Hematopoietic multipotent progenitor cell (in vitro differentiated cells): ENCODE measurements at regions not wholly inside any gene's neighbourhood (a gene's known extent, or its start where the extent isn't known, plus 50 kb on each side); places are given as distances from the start of the nearest gene placed in this dataset.
"Not testable (repeated sequence)": the region's sequence is repeated elsewhere in the genome, so short reads cannot be mapped to it uniquely, and the experiment has no call there.

Experiments used
- DNase-seq, 3 donors: peaks; one replicate each; pipeline ENCODE4 v3.0.0-alpha.2; 2011 to 2015; ENCODE audit warnings: low read depth in 2 of 3, low spot score in 2 of 3

- no peak for DNase-seq
Observed at GRCh38 chr16:9014389-9014788, 50.7 kb upstream of the USP7 start.

DNA sequence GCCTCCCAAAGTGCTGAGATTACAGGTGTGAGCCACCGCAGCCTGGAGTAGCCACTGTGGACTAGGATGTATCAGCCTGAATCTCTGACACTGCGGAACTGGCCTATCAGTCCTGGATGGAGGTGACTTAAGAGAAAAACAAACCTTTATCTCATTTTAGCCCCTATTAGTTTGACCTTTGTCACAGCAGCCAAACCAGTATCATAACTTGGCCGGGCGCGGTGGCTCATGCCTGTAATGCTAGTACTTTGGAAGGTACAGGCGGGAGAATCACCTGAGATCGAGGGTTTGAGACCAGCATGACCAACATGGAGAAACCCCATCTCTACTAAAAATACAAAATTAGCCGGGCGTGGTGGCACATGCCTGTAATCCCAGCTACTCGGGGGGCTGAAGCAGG is 51.8 kb upstream of the USP7 start:
- no peak for DNase-seq

DNA sequence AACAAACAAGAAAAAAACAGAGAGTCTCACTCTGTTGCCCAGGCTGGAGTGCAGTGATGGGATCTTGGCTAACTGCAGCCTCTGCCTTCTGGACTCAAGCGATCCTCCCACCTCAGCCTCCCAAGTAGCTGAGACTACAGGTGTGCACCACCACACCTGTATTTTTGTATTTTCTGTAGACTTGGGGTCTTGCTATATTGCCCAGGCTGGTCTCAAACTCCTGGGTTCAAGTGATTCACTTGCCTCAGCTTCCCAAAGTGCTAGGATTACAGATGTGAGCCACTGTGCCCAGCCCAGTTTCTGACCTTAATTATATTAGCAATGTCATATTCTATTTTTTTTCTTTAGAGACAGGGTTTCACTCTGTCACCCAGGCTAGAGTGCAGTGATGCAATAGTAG is 52.3 kb upstream of the USP7 start:
- not testable (repeated sequence) for DNase-seq

- peak in 1 of 3 donors; percentile 23 for DNase-seq
Observed at GRCh38 chr16:9016824-9017223, 53.1 kb upstream of the USP7 start.

DNA sequence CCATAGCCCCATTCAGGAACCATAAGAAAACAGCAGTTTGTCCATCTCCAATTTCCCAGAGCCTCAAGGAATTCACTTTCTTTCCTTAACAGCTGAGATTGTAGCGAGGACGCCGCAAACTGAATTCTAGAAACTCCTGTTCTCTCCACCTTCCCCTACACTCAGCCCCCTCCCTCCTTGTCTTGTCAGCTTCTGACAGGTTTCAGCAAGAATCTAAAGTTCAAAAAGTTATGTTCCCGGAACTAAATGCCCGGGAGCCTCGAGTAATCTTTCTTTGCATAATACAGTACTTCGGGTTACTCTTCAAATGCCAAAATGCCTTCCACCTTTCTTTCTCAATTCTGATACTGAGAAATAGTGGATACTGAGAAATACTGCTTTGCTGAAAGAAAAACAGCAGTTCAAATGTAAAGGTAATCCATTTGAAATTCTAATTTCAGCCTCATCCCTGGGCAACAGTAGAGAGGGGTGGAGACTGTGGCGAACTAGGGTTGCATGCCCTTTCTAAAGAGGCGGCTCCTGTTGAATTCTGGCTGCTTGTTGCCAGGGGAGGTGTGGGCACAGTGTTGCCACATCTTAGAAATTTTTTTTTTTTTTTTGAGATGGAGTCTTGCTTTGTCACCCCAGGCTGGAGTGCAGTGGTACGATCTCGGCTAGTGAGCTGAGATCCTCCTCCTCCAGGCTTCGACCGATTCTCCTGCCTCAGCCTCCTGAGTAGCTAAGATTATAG is 63.5 kb upstream of the USP7 start:
- DNase-seq, result no peak

GRCh38 chr16:9028491-9028890 is 63.0 kb upstream of the HAPSTR1 start:
- DNase-seq, result not testable (repeated sequence)

DNA sequence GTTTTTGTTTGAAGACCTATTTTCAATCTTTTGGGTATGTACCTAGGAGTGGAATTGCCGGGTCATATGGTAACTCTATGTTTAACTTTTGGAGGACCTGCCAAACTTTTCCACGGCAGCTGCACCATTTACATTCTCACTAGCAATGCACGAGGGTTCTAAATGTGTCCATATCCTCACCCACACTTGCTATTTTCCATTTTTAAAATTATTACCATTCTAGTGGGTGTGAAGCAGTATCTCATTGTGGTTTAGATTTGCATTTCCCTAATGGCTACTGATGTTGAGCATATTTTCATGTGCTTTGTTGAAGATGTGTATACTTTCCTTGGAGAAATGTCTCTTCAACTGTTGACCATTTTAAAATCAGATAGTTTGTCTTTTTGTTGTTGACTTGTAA is 60.3 kb upstream of the HAPSTR1 start:
- DNase-seq, result no peak

- peak in 2 of 3 donors; percentile 32 to 48 for DNase-seq
Observed at GRCh38 chr16:9033125-9033830, 58.2 kb upstream of the HAPSTR1 start.

DNA sequence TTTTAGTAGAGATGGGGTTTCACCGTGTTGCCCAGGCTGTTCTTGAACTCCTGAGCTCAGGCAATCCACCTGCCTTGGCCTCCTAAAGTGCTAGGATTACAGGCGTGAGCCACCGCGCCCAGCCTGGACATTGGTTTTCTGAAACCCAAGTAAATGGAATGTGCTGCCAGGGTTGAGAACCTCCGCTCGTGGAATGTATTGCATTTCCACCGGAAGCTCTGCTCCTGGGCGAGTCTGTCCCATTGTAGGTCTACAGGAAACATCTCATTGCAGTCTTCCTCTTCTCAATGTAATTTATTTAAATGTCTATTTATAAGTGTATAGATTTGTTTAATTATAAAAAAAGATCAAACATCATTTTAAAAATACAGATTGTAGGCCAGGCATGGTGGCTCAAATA is 57.4 kb upstream of the HAPSTR1 start:
- DNase-seq, result no peak

DNA sequence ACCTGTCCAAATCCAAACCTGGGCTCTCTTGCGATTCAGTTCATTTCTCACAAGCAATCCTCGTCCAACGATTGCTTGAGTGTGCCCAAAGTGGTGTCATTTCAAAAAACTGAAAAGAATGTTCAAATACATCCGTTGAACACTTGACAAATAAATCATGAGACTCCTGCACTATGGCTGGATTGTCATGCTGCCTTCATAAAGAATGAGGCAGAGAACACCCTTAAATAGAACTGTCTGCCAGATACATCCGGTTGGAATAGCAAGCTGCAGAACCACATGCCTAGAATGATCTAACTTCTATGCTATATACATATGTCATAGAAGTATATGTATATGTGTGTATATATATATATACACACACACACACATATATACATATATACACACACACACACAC is 55.4 kb upstream of the HAPSTR1 start:
- DNase-seq, result no peak

- peak in 2 of 3 donors; percentile 28 to 50 for DNase-seq
Observed at GRCh38 chr16:9039210-9039609, 52.2 kb upstream of the HAPSTR1 start.

GRCh38 chr16:9040800-9041412 is 50.5 kb upstream of the HAPSTR1 start:
- no peak for DNase-seq
